ENCODE measurements at regions not wholly inside any gene's neighbourhood (a gene's known extent, or its start where the extent isn't known, plus 50 kb on each side); places are given as distances from the start of the nearest gene placed in this dataset.

DNA sequence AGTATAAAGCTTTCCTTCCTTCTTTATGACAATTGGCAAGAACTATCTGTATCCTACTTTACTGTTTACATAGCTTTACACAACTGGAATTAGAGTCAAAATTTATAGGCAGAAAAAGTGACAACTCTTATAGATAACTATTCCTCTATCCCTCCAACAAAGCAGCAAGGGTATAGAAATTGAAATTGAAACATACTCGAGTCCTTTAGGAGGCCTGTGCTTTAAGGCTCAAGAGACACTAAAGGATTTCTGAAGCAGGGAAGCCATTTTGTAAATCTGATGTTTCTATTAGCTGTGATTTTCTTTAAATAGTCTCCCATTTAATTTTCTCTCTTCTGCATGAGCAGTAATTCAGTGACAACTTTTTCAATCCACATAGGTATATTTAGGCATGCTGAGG, 567.6 kb upstream of the MAN1A1 start:
- H3K23ac ChIP-seq (ENCODE audit: low read depth, low read length): no peak overlapping the region
- no peaks in the 10 kb centered on the region for H3K36me3 ChIP-seq (ENCODE audit: control insufficient read depth, insufficient read depth, low read length)
- DNase-seq (no peak), ATAC-seq (ENCODE audit: low read depth) (no peak)
- no peak overlapping the region for H3K14ac ChIP-seq (replicated peaks; ENCODE audit: low read depth, low read length)
- H3K4ac ChIP-seq (ENCODE audit: low read depth, low read length): no peak overlapping the region
- H2AFZ ChIP-seq (replicated peaks; ENCODE audit: low read length, poor library complexity): no peak overlapping the region
- H4K20me1 ChIP-seq (ENCODE audit: insufficient read depth, low read length): no peaks in the 10 kb centered on the region
- H2BK15ac ChIP-seq (ENCODE audit: low read depth, low read length): no peak overlapping the region
- H2AK9ac ChIP-seq (replicated peaks; ENCODE audit: low read depth, low read length, poor library complexity): no peak overlapping the region
- H4K5ac ChIP-seq (ENCODE audit: low read depth, low read length): no peak overlapping the region
- H3K56ac ChIP-seq (ENCODE audit: extremely low read depth, insufficient read depth, low read length): no peak overlapping the region
- no peak overlapping the region for H3K18ac ChIP-seq (ENCODE audit: low read depth, low read length)
- intact Hi-C loops (cut with micrococcal nuclease) (no loop called here), in situ Hi-C loops (cut with MboI; ENCODE audit: low sequenced_read_pairs) (no loop called here), dilution Hi-C loops (cut with HindIII; ENCODE audit: low sequenced_read_pairs, unreplicated experiment) (no loop called here)
- no peak overlapping the region for H4K8ac ChIP-seq (ENCODE audit: low read depth in 2 of 2, low read length in 2 of 2)
- TF ChIP-seq BHLHE40 (IDR thresholded peaks at IDR 0.05; ENCODE audit: low read depth, low read length): no peak
- TF ChIP-seq FOS (IDR thresholded peaks at IDR 0.05; ENCODE audit: low read depth, low read length): no peak
- no TSS peak for BruUV-seq (replicated peaks)
- no peak overlapping the region for H4K91ac ChIP-seq (ENCODE audit: insufficient read depth, low read depth, low read length)
- no peaks in the 10 kb centered on the region for H3K79me1 ChIP-seq (ENCODE audit: low read depth in 1 of 2, low read length in 2 of 2)
- H3K9me3 ChIP-seq (ENCODE audit: control insufficient read depth, insufficient read depth, low read length): no peaks in the 10 kb centered on the region
- no peaks in the 10 kb centered on the region for H3K4me1 ChIP-seq (ENCODE audit: control insufficient read depth, insufficient read depth, low read length)
- H3K9me1 ChIP-seq (ENCODE audit: insufficient read depth, low read length): no peaks in the 10 kb centered on the region
- no CpG with 5 or more reads among the region's 1 CpG for WGBS, 2 experiments (ENCODE audit: extremely low coverage in 2 of 2, insufficient read length in 1 of 2)
- H3K4me3 ChIP-seq (ENCODE audit: insufficient read depth, low read depth, low read length): no peak overlapping the region
- no peak overlapping the region for H3K27ac ChIP-seq (ENCODE audit: insufficient read depth, low read length)
- H3K9ac ChIP-seq (ENCODE audit: low read depth, low read length): no peak overlapping the region
- H2BK5ac ChIP-seq (ENCODE audit: low read depth, low read length, poor library complexity, severe bottlenecking): no peak overlapping the region
- H2AK5ac ChIP-seq (ENCODE audit: low read depth, low read length): no peak overlapping the region
- H2BK120ac ChIP-seq (ENCODE audit: low read depth, low read length): no peak overlapping the region
- CTCF ChIA-PET: no interaction called here
- H3K27me3 ChIP-seq (ENCODE audit: control insufficient read depth, insufficient read depth, low read length): no peaks in the 10 kb centered on the region
- no peak overlapping the region for H2BK20ac ChIP-seq (ENCODE audit: low read depth, low read length)
- no peak overlapping the region for H3K4me2 ChIP-seq (ENCODE audit: low read depth, low read length)
- POLR2A ChIA-PET (ENCODE audit: unreplicated experiment): no interaction called here

All from IMR-90 (cell line).